NCI-H128 (cell line): ENCODE measurements at regions not wholly inside any gene's neighbourhood (a gene's known extent, or its start where the extent isn't known, plus 50 kb on each side); places are given as distances from the start of the nearest gene placed in this dataset.
"Not testable (repeated sequence)": the region's sequence is repeated elsewhere in the genome, so short reads cannot be mapped to it uniquely, and the experiment has no call there.

ENCODE experiments used
- DNase-seq: peaks from one replicate; lab custom pipeline; 2025; ENCODE audit not compliant: unreplicated experiment; lab: John Stamatoyannopoulos, UW

DNA sequence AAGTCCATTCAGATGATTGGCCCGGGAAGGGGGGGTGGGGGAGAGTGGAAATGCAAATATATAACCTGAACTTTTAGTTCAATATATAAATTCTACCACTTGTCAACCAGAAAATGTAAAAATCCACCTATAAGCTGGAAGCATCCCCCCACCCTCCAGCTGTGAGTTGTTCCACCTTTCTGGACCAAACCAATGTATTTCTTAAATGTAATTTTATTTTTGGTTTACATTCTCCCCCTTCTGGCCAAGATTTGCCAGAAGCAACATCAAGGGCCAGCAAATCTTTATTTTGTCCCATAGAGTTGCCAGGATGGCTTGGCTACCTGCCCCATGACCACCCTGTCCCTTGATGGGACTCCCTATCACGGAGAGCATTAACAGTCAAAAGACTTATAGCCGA lies 545.7 kb downstream of the TBL1XR1 start:
- DNase-seq = no peak

GRCh38 chr3:176650478-176650877 lies 546.8 kb downstream of the TBL1XR1 start:
- DNase-seq = no peak

DNA sequence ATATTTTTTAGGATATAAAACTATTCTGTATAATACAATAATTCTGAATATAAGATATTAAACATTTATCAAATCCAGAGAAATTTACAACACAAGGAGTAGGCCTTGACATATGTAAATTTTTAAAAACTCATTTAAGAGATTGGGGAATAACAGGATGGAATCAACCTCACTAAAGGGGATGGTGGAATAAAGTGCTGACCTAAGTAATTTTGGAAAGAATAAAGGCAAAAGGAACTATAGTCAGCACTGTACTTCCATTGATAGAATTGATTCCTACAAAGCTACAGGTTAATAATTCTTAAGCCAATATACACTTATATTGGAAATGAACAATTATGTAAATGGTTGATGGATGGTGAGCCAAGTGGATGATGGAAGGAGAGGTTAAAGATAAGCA lies 549.3 kb downstream of the TBL1XR1 start:
- no peak for DNase-seq

DNA sequence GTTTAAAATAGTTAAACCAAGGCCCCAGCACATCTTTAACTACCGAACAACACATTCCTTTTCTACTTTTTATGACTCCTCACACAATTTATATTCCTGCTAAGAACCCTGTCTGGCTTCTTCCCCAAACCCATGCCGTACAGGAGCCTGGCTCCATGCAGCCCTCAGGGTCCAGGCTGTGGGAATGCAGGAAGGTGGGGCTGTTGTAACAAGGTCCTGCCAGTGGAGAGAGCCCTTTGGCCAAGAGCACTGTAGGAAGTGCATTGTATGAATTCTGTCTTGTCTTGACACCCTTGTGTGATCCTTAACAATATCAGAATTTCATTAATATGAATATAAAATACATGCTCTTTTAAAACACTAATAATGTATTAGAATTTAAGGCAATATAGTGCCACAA lies 563.8 kb downstream of the TBL1XR1 start:
- no peak for DNase-seq

DNA sequence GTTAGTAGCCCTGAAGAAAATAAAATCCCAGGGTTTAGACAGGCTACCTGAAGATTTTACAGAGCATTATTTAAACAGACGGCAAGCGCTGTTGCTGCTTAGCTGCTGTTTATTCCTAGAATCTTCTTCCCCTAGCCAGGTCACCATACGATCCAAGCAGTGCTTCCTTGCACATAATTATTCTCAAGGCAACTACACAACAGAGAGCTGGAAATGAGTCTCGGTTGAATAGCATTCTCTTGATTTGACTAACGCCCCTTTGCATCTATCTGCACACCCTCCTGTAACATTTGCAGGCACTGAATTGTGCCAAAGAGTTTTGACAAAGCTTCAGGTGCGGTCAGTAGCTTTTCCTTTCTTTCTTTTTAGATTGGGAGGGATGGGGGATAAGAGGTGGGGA lies 564.4 kb downstream of the TBL1XR1 start:
- DNase-seq = no peak

DNA sequence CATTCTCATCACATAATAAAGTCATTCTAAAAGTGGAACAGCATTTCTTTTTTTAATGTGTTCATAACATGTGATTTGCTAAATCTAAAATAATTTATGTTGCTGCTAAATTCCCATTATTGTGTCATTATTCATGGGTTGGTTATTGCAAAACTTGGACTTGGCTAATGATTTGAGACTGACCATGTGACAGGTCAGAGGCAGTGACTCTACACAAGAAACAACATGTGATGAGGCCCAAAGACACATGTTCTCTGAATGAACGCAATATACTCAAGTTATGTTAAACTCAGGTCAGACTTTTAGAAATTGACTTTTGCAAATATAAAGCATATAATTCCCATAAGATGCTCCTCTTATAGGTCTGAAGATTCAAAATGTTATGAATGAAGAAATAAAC lies 566.1 kb downstream of the TBL1XR1 start:
- DNase-seq = no peak

GRCh38 chr3:176628101-176628639 lies 569.1 kb downstream of the TBL1XR1 start:
- no peak for DNase-seq

DNA sequence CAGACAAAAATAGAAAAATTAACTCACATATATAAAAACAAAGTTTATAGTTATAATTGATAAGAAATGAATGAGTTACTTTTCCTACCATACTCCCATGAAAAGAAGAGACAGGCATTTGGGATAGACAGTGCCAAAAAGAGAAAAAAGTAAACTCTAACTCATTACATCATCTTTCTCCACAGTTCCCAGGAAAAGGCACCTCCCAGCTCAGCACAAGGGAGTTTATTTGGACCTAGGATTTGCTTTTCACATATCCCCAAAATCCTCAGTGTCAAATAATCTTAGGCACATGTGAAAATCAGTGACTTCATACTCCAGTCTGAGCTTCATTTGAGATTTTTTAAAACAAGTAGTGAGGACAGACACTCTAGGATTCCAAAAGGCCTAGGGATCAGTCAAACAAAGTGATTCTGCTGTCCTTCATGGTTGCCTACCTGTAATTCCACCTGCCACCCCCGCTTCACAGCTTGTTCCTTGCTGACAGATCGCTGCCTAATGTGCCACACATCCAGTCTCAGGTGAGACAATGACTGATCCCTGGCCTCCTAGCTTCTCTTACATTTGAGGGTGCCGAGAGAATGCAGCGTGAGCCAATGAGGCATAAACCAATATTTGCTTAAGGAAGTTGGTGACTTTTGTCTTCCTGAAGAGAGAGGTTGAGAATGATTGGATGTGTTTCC lies 573.7 kb downstream of the TBL1XR1 start:
- DNase-seq = no peak

- DNase-seq = no peak
Measured at GRCh38 chr3:176619833-176620232, 577.4 kb downstream of the TBL1XR1 start.

DNA sequence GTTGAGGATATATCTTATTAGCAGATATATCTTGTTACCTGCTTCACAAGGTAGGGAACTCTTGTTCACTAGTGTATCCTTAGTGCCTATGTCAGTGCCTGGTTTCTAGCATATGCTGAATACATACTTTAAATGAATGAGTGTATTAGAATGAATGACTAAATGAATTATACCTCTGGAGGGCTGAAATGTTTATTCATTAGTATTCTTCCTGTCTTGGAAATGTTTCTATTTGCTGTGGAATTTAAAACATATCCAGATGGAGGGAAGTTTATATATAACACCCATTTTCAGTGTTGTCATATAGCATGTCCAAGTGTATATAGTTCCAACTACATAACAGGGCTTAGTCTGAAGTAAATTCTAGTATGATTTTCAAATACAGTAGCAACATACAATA lies 581.5 kb downstream of the TBL1XR1 start:
- DNase-seq = no peak

GRCh38 chr3:176611703-176612102 lies 585.6 kb downstream of the TBL1XR1 start:
- DNase-seq = no peak

GRCh38 chr3:176609361-176609760 lies 587.9 kb downstream of the TBL1XR1 start:
- DNase-seq = no peak

DNA sequence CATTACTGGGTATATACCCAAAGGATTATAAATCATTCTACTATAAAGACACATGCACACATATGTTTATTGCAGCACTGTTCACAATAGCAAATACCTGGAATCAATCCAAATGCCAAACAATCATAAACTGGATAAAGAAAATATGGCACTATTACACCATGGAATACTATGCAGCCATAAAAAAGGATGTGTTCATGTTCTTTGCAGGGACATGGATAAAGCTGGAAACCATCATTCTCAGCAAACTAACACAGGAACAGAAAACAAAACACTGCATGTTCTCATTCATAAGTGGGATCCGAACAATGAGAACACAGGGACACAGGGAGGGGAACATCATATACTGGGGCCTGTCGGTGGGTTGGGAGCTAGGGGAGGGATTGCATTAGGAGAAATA lies 591.7 kb downstream of the TBL1XR1 start:
- not testable (repeated sequence) for DNase-seq

GRCh38 chr3:176595307-176595706 lies 602.0 kb downstream of the TBL1XR1 start:
- DNase-seq = no peak

DNA sequence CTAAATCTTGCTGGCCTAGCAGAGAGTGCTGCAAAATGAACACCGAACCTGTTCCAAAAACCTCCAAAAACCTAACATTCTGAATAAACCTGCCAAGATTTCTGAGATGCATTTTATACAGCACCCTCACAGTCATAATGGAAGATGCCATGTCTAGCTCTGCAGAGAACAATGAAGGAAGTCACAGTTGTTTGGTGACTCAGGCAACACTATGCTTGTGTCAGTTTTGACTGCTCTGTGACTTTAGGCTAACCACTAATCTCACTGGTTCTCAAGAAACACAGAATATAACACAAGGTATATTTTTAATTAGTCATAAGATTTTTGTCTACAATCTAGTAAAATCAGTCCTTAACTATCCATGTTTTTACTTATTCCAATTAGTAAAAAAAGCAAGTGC lies 606.6 kb downstream of the TBL1XR1 start:
- no peak for DNase-seq

DNA sequence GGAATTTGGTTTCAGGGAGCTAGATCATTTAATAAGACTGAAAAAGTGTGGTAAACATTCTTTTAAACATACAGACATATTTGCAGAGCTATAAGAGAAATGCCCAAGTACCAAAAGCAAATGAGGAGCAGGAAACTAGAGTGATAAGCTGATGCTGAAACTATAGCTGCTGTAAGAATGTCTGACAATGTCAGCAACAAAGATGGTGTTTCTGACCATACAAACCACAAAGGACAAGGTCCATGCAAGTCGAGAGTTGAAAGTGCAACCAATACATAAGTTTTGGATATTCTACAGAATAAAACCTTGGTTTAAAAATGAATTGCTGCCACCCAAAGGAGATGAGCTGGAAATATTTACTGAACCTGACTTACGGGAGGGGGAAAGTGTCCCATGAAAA lies 610.2 kb downstream of the TBL1XR1 start:
- DNase-seq = no peak

GRCh38 chr3:176584413-176585176 lies 612.7 kb downstream of the TBL1XR1 start:
- DNase-seq = no peak

DNA sequence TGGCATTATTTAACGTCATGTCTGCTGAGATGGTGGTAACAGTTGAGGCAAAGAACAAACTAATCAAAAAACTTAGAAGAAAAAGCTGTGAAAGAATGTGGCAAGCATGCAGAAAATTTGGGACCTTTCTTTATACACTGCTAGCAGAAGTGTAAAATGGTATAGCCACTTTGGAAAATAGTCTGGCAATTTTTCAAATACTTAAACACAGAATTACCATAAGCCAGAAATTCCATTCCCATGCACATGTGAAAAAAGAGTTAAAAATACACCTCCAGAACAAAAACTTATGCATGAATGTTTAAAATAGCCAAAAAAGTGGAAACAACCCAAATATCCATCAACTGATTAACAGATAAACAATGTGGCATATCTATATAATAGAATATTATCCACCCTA lies 613.3 kb downstream of the TBL1XR1 start:
- DNase-seq = no peak

GRCh38 chr3:176581589-176581988 lies 615.7 kb downstream of the TBL1XR1 start:
- no peak for DNase-seq

- no peak for DNase-seq
Measured at GRCh38 chr3:176579711-176580185, 617.5 kb downstream of the TBL1XR1 start.

DNA sequence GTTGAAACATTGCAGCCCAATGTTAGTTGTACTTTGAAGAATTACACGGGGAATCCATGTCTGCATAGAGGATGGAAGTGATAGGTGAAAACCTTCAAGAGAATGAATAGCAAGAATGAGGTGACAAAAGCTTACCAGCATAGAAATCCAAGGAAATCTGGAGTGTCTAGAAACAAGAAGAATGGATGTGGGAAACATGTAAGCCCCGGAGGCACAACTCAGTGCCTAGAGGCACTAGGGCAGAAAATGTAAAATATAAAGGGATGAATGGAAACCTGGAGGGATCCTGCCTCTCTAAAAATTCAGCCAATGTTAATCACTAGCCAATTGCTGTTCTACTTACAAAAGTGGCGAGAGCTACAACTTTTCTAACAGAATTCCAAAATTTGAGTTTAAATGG lies 619.0 kb downstream of the TBL1XR1 start:
- no peak for DNase-seq

GRCh38 chr3:176577447-176577846 lies 619.8 kb downstream of the TBL1XR1 start:
- DNase-seq = no peak
